OCI-LY7 (cell line): ENCODE measurements at regions not wholly inside any gene's neighbourhood (a gene's known extent, or its start where the extent isn't known, plus 50 kb on each side); places are given as distances from the start of the nearest gene placed in this dataset.

Source experiments
- BruUV-seq: library from RNA; stranded (reverse); fragments of 400-500 nt; replicated peaks from 2 replicates; lab custom pipeline; 2021; lab: Mats Ljungman, UMichigan
- CTCF ChIA-PET: fragments of 300-600 bp; sonication (Branson Sonifier 250); formaldehyde crosslinking; loops from one replicate; lab custom pipeline; 2022; ENCODE audit warnings: antibody characterized with exemption; ENCODE audit not compliant: unreplicated experiment; lab: Charles Lee
- POLR2A ChIA-PET: fragments of 300-600 bp; sonication (Branson Sonifier 250); formaldehyde crosslinking; loops from one replicate; lab custom pipeline; 2022; ENCODE audit warnings: antibody characterized with exemption; lab: Charles Lee
- DNase-seq: peaks from one replicate; pipeline ENCODE4 v3.0.0-alpha.2; 2015; ENCODE audit warnings: low spot score
- H2AFZ ChIP-seq: fragments of 200-600 bp; sonication (generic), shearing (Covaris generic); 2 replicates; pipeline ENCODE4 v1.6.1; 2014; ENCODE audit warnings: mild to moderate bottlenecking, antibody characterized with exemption, low read length, moderate library complexity
- H3K27ac ChIP-seq: fragments of 200-600 bp; sonication (generic); 2 replicates; pipeline ENCODE4 v1.5.1; 2014; ENCODE audit warnings: mixed run types, low read depth, mild to moderate bottlenecking, moderate library complexity, low read length, inconsistent platforms; ENCODE audit not compliant: poor library complexity, severe bottlenecking
- H3K36me3 ChIP-seq: fragments of 200-600 bp; sonication (generic); 2 replicates; pipeline ENCODE4 v1.6.1; 2014; ENCODE audit warnings: mild to moderate bottlenecking, antibody characterized with exemption, low read length, moderate library complexity, mixed read lengths; ENCODE audit not compliant: insufficient read depth
- H3K4me1 ChIP-seq: fragments of 200-600 bp; sonication (generic); 2 replicates; pipeline ENCODE4 v1.5.1; 2014; ENCODE audit warnings: mild to moderate bottlenecking, low read length; ENCODE audit not compliant: insufficient read depth, poor library complexity, severe bottlenecking
- H3K4me2 ChIP-seq: fragments of 200-600 bp; sonication (generic); 2 replicates; pipeline ENCODE4 v1.6.1; 2014; ENCODE audit warnings: mild to moderate bottlenecking, low read length
- H3K4me3 ChIP-seq: fragments of 200-600 bp; sonication (generic); 2 replicates; pipeline ENCODE4 v1.5.1; 2014; ENCODE audit warnings: mild to moderate bottlenecking, low read depth, low read length; ENCODE audit not compliant: poor library complexity, severe bottlenecking
- H3K79me2 ChIP-seq: fragments of 200-600 bp; sonication (generic); 2 replicates; pipeline ENCODE4 v1.6.1; 2016; ENCODE audit warnings: low read depth, mild to moderate bottlenecking, low read length, moderate library complexity, mixed read lengths; ENCODE audit not compliant: insufficient read depth
- H3K9me2 ChIP-seq: fragments of 200-600 bp; sonication (generic); 2 replicates; pipeline ENCODE4 v1.6.1; 2016; ENCODE audit warnings: mild to moderate bottlenecking, low read length, mixed read lengths; ENCODE audit not compliant: insufficient read depth
- H3K9me3 ChIP-seq: fragments of 200-600 bp; sonication (generic); 2 replicates; pipeline ENCODE4 v1.6.1; 2014; ENCODE audit warnings: mild to moderate bottlenecking, mixed run types, low read length, mixed read lengths
- H4K20me1 ChIP-seq: fragments of 200-600 bp; sonication (generic); 2 replicates; pipeline ENCODE4 v1.6.1; 2014; ENCODE audit warnings: mild to moderate bottlenecking, antibody characterized with exemption, low read length, moderate library complexity, mixed read lengths; ENCODE audit not compliant: insufficient read depth
- CTCF ChIP-seq: fragments of 200-600 bp; sonication (generic); conservative IDR thresholded peaks from 2 replicates; pipeline ENCODE4 v1.5.1; 2014; ENCODE audit warnings: mild to moderate bottlenecking, antibody characterized with exemption, low read length, moderate library complexity, mixed read lengths
- EZH2phosphoT487 ChIP-seq: fragments of 200-600 bp; sonication (generic); IDR thresholded peaks from 2 replicates; pipeline ENCODE4 v1.6.1; 2018; ENCODE audit warnings: low read depth, borderline replicate concordance, mild to moderate bottlenecking, mixed run types, antibody characterized with exemption, low read length, moderate library complexity, mixed read lengths
- intact Hi-C: fragments of 100-400 bp; cut with micrococcal nuclease; formaldehyde crosslinking; loops from one replicate; pipeline ENCODE4 v1.10.0; 2022; ENCODE audit not compliant: unreplicated experiment

GRCh38 chrX:45840411-45840950 is 639.8 kb upstream of the DIPK2B start:
- BruUV-seq = no TSS peak
- no peaks in the 10 kb centered on the region for H3K4me1 ChIP-seq
- no peaks in the 10 kb centered on the region for H3K9me2 ChIP-seq
- no peaks in the 10 kb centered on the region for H3K79me2 ChIP-seq
- no peak overlapping the region for H3K27ac ChIP-seq
- H3K9me3 ChIP-seq = no peaks in the 10 kb centered on the region
- ChIA-PET CTCF (no interaction called here), POLR2A (interaction anchor here (0.6 to 0.7 kb wide), 2 partner anchors 44 to 64 kb away, joined by 3 read pairs; no protein-coding TSS in a partner anchor)
- H4K20me1 ChIP-seq = no peaks in the 10 kb centered on the region
- intact Hi-C loops = no loop called here
- DNase-seq = no peak
- no peaks in the 10 kb centered on the region for H3K36me3 ChIP-seq
- no peak overlapping the region for H3K4me3 ChIP-seq
- TF ChIP-seq CTCF (no peak), EZH2phosphoT487 (no peak)
- H2AFZ ChIP-seq = no peak overlapping the region
- H3K4me2 ChIP-seq = no peak overlapping the region

- Histone ChIP-seq H3K9me2 (no peaks in the 10 kb centered on the region), H3K4me1 (no peaks in the 10 kb centered on the region), H3K4me2 (no peak overlapping the region), H3K27ac (no peak overlapping the region), H4K20me1 (no peaks in the 10 kb centered on the region), H2AFZ (no peak overlapping the region), H3K4me3 (no peak overlapping the region), H3K79me2 (no peaks in the 10 kb centered on the region), H3K9me3 (no peaks in the 10 kb centered on the region), H3K36me3 (no peaks in the 10 kb centered on the region)
- ChIA-PET CTCF (no interaction called here), POLR2A (no interaction called here)
- TF ChIP-seq EZH2phosphoT487 = no peak
- no peak for TF ChIP-seq CTCF
- intact Hi-C loops = no loop called here
- no peak for DNase-seq
- BruUV-seq = no TSS peak
Observed at GRCh38 chrX:45830343-45830742, 629.7 kb upstream of the DIPK2B start.

DNA sequence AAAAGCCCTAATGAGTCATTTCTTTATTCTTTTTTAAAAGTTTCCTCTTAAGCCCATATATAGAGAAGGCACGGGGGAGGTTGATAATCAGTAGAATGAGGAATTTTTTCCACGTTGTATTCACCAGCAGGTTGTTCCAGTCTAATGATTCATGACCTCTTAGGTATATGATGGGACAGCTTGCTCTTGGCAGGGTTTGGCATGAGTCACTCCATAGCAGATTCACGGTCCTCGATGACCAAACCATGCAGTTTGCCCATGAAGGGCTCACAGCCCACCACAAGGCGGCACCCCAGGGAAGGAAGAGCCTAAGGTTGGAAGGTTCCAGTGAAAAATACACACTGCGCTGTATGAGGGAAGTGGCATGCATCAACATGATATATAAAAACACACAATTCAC is 623.8 kb upstream of the DIPK2B start:
- intact Hi-C loops = no loop called here

More for the DNA sequence above, 623.8 kb upstream of the DIPK2B start:
- TF ChIP-seq EZH2phosphoT487 (no peak), CTCF (no peak)
- H2AFZ ChIP-seq = no peak overlapping the region
- H3K27ac ChIP-seq = no peak overlapping the region
- H3K4me2 ChIP-seq = no peak overlapping the region
- no peaks in the 10 kb centered on the region for H4K20me1 ChIP-seq
- CTCF ChIA-PET = no interaction called here
- no peaks in the 10 kb centered on the region for H3K9me2 ChIP-seq
- H3K9me3 ChIP-seq = no peaks in the 10 kb centered on the region
- no peak overlapping the region for H3K4me3 ChIP-seq
- no peaks in the 10 kb centered on the region for H3K36me3 ChIP-seq
- POLR2A ChIA-PET = no interaction called here
- H3K4me1 ChIP-seq = no peaks in the 10 kb centered on the region
- no peaks in the 10 kb centered on the region for H3K79me2 ChIP-seq
- DNase-seq = no peak
- no TSS peak for BruUV-seq
